CD14-positive monocyte (primary cell): ENCODE measurements at regions not wholly inside any gene's neighbourhood (a gene's known extent, or its start where the extent isn't known, plus 50 kb on each side); places are given as distances from the start of the nearest gene placed in this dataset.

Experiments
- DNase-seq, 3 donors: peaks; one replicate each; pipeline ENCODE4 v3.0.0-alpha.2; 2011 to 2022
- H2AFZ ChIP-seq: 2 replicates; pipeline ENCODE4 v1.6.0; 2012; ENCODE audit warnings: mild to moderate bottlenecking, low read depth, low read length, inconsistent platforms; ENCODE audit not compliant: insufficient read depth, poor library complexity, severe bottlenecking
- H3K27ac ChIP-seq, 2 donors: 1 replicate in 1 of 2; 2 replicates in 1 of 2; pipeline ENCODE4 v1.5.1; 2012 to 2013; ENCODE audit warnings: low read length in 2 of 2, control low read depth in 1 of 2, inconsistent platforms in 1 of 2, low read depth in 1 of 2, mild to moderate bottlenecking in 1 of 2
- H3K27me3 ChIP-seq, 2 donors: one replicate each; pipeline versions ENCODE4 v1.6.0 to v1.6.1; 2011 to 2013; ENCODE audit warnings: low read length in 2 of 2; ENCODE audit not compliant: control insufficient read depth in 2 of 2, insufficient read depth in 2 of 2
- H3K36me3 ChIP-seq, 2 donors: replicated peaks in 1 of 2; 1 replicate in 1 of 2; 2 replicates in 1 of 2; pipeline versions ENCODE4 v1.5.1 to v1.6.1; 2012 to 2013; ENCODE audit warnings: low read length in 2 of 2, control low read depth in 1 of 2, inconsistent platforms in 1 of 2, mild to moderate bottlenecking in 1 of 2; ENCODE audit not compliant: insufficient read depth in 2 of 2, control insufficient read depth in 1 of 2
- H3K4me1 ChIP-seq, 2 donors: 1 replicate in 1 of 2; 2 replicates in 1 of 2; pipeline versions ENCODE4 v1.5.1 to v1.6.1; 2012 to 2013; ENCODE audit warnings: low read length in 2 of 2, control low read depth in 1 of 2, inconsistent platforms in 1 of 2, mild to moderate bottlenecking in 1 of 2, moderate library complexity in 1 of 2; ENCODE audit not compliant: insufficient read depth in 2 of 2, control insufficient read depth in 1 of 2
- H3K4me2 ChIP-seq: replicated peaks from 2 replicates; pipeline ENCODE3; 2012; ENCODE audit warnings: low read length, moderate library complexity, mild to moderate bottlenecking; ENCODE audit not compliant: poor library complexity, severe bottlenecking; ENCODE audit errors: extremely low read depth
- H3K4me3 ChIP-seq, 3 experiments: fragments of 200-600 bp in 1 of 3; sonication (generic) in 1 of 3; replicated peaks in 1 of 3; 1 replicate in 2 of 3; 2 replicates in 1 of 3; pipeline ENCODE4 v1.5.1; 2011 to 2013; ENCODE audit warnings: low read length in 3 of 3, mild to moderate bottlenecking in 3 of 3, control low read depth in 2 of 3, low read depth in 2 of 3, inconsistent platforms in 1 of 3, moderate library complexity in 1 of 3
- H3K79me2 ChIP-seq: 2 replicates; pipeline ENCODE4 v1.6.0; 2012; ENCODE audit warnings: mild to moderate bottlenecking, control low read depth, inconsistent platforms, low read length, moderate library complexity; ENCODE audit not compliant: insufficient read depth
- H3K9ac ChIP-seq: 2 replicates; pipeline ENCODE4 v1.6.0; 2017; ENCODE audit warnings: low read length, mild to moderate bottlenecking; ENCODE audit not compliant: insufficient read depth, poor library complexity, severe bottlenecking
- H3K9me3 ChIP-seq, 2 donors: replicated peaks in 1 of 2; 1 replicate in 1 of 2; 2 replicates in 1 of 2; pipeline versions ENCODE4 v1.5.1 to v1.6.1; 2012 to 2013; ENCODE audit warnings: low read length in 2 of 2, control low read depth in 1 of 2; ENCODE audit not compliant: control insufficient read depth in 1 of 2, insufficient read depth in 1 of 2
- H4K20me1 ChIP-seq: 2 replicates; pipeline ENCODE4 v1.6.0; 2012; ENCODE audit warnings: mild to moderate bottlenecking, low read length, control low read depth, moderate library complexity; ENCODE audit not compliant: insufficient read depth
- H3K27ac Mint-ChIP-seq, 7 donors: one replicate each; pipeline ENCODE4 v1.8.0; 2020; ENCODE audit warnings: mild to moderate bottlenecking in 7 of 7, mixed read lengths in 7 of 7, moderate library complexity in 6 of 7, inconsistent platforms in 2 of 7
- H3K27me3 Mint-ChIP-seq, 3 donors: one replicate each; pipeline ENCODE4 v1.8.0; 2021 to 2022; ENCODE audit warnings: low read depth in 3 of 3, mild to moderate bottlenecking in 3 of 3, mixed read lengths in 3 of 3, moderate library complexity in 3 of 3, inconsistent platforms in 1 of 3
- H3K36me3 Mint-ChIP-seq, 2 donors: one replicate each; pipeline ENCODE4 v1.8.0; 2020; ENCODE audit warnings: mixed read lengths in 2 of 2, inconsistent platforms in 1 of 2, mild to moderate bottlenecking in 1 of 2
- H3K4me1 Mint-ChIP-seq: one replicate; pipeline ENCODE4 v1.8.0; 2020; ENCODE audit warnings: mild to moderate bottlenecking, mixed read lengths
- H3K4me3 Mint-ChIP-seq, 2 donors: one replicate each; pipeline ENCODE4 v1.8.0; 2020; ENCODE audit warnings: mild to moderate bottlenecking in 2 of 2, mixed read lengths in 2 of 2, moderate library complexity in 1 of 2
- H3K9me3 Mint-ChIP-seq, 7 donors: one replicate each; pipeline ENCODE4 v1.8.0; 2020 to 2022; ENCODE audit warnings: mixed read lengths in 7 of 7, mild to moderate bottlenecking in 6 of 7, moderate library complexity in 6 of 7, inconsistent platforms in 2 of 7
- WGBS: methylation state at CpG from one replicate; pipeline ENCODE4 v1.1.5; 2013; ENCODE audit warnings: missing lambda C conversion rate; ENCODE audit not compliant: insufficient coverage; 5-methylcytosine and 5-hydroxymethylcytosine counted together
- intact Hi-C, 2 donors: fragments of 100-400 bp; cut with micrococcal nuclease; formaldehyde crosslinking; loops; one replicate each; pipeline versions ENCODE4 v1.15.0 to v1.15.1; 2023
- TF ChIP-seq, protein P1 (sequence below): fragments of 200-600 bp; IDR thresholded peaks from one replicate; pipeline ENCODE4 v1.8.0; 2022; ENCODE audit warnings: antibody characterized with exemption, mild to moderate bottlenecking

DNA sequence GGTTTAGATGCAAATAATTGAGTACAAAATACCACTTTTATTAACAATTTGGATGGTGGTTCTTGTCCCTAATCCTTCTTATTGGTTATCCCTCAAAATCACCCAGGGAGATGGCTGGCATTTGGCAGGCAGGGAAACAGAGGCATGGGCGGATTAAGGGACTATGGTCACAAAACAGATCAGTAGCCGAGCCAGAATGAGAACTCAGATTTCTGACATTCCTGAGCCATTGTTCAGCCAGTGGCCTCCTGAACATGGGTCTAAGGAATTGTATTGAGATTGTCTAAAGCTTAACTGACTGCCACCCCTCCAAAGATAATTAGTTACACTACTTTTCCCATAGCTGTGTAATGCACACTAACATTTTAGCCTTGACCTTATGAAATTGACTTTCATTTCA is 88.4 kb downstream of the CHD9NB start:
- Histone ChIP-seq H3K9me3 (no peaks in the 10 kb centered on the region), H3K36me3 (no peaks in the 10 kb centered on the region), H3K27me3 (no peaks in the 10 kb centered on the region), H3K27ac (no peak overlapping the region), H3K9ac (no peak overlapping the region), H3K4me2 (no peak overlapping the region), H3K79me2 (no peaks in the 10 kb centered on the region), H3K4me3 (no peak overlapping the region), H2AFZ (no peak overlapping the region), H4K20me1 (no peaks in the 10 kb centered on the region), H3K4me1 (no peaks in the 10 kb centered on the region)
- TF ChIP-seq, protein P1, sequence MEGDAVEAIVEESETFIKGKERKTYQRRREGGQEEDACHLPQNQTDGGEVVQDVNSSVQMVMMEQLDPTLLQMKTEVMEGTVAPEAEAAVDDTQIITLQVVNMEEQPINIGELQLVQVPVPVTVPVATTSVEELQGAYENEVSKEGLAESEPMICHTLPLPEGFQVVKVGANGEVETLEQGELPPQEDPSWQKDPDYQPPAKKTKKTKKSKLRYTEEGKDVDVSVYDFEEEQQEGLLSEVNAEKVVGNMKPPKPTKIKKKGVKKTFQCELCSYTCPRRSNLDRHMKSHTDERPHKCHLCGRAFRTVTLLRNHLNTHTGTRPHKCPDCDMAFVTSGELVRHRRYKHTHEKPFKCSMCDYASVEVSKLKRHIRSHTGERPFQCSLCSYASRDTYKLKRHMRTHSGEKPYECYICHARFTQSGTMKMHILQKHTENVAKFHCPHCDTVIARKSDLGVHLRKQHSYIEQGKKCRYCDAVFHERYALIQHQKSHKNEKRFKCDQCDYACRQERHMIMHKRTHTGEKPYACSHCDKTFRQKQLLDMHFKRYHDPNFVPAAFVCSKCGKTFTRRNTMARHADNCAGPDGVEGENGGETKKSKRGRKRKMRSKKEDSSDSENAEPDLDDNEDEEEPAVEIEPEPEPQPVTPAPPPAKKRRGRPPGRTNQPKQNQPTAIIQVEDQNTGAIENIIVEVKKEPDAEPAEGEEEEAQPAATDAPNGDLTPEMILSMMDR = no peak
- no peak for DNase-seq
- Mint-ChIP-seq H3K36me3 (no peaks in the 10 kb centered on the region), H3K9me3 (peaks cover 0 to 2% (median 0%) of the 10 kb centered on the region in 7 donors), H3K27ac (no peak overlapping the region), H3K4me1 (no peaks in the 10 kb centered on the region), H3K4me3 (no peak overlapping the region), H3K27me3 (peaks cover 0 to 5% (median 0%) of the 10 kb centered on the region in 3 donors)
- intact Hi-C loops = no loop called here
- 80% methylated on average over 2 of the region's 2 CpGs for WGBS

DNA sequence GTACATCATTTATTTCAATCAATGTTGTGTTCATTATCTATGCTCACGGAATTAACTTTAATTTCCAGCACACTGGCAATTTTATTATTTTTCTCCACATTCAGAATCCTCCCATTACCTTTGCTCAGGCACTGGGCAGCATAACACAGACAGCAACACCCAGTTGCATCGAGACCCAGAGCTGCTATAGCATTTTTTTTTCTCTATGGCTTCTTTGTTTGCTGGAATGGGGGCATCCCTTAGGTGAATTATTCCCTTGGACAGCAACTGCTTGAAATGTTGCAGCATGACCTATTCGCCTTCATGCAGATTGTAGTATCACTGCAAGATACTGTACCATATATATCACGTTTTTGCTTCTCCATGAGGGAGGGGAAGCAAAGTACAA is 88.8 kb downstream of the CHD9NB start:
- Mint-ChIP-seq H3K4me1 (no peaks in the 10 kb centered on the region), H3K27me3 (peaks cover 0 to 7% (median 0%) of the 10 kb centered on the region in 3 donors), H3K27ac (no peak overlapping the region), H3K4me3 (no peak overlapping the region), H3K9me3 (peaks cover 0 to 3% (median 0%) of the 10 kb centered on the region in 7 donors), H3K36me3 (no peaks in the 10 kb centered on the region)
- intact Hi-C loops = no loop called here
- Histone ChIP-seq H3K9me3 (no peaks in the 10 kb centered on the region), H2AFZ (no peak overlapping the region), H3K4me2 (no peak overlapping the region), H3K27me3 (no peaks in the 10 kb centered on the region), H3K79me2 (no peaks in the 10 kb centered on the region), H4K20me1 (no peaks in the 10 kb centered on the region), H3K27ac (no peak overlapping the region), H3K4me1 (no peaks in the 10 kb centered on the region), H3K9ac (no peak overlapping the region), H3K36me3 (no peaks in the 10 kb centered on the region), H3K4me3 (no peak overlapping the region)
- WGBS = 75% methylated on average over 1 of the region's 4 CpGs
- TF ChIP-seq, protein P1 = no peak
- DNase-seq = no peak
